Adrenal gland (tissue), 5 donors: ENCODE measurements at regions not wholly inside any gene's neighbourhood (a gene's known extent, or its start where the extent isn't known, plus 50 kb on each side); places are given as distances from the start of the nearest gene placed in this dataset.

Experiments
- POLR2A ChIP-seq, 2 donors: fragments of 450-650 bp; IDR thresholded peaks; one replicate each; pipeline ENCODE4 v1.6.1; 2017; ENCODE audit warnings: antibody characterized with exemption in 2 of 2, mild to moderate bottlenecking in 2 of 2, moderate library complexity in 1 of 2
- TF ChIP-seq, protein P1 (sequence below), 6 experiments: fragments of 450-650 bp in 4 of 6; fragments of 200-600 bp in 2 of 6; sonication (generic) in 1 of 6; IDR thresholded peaks; 1 replicate in 5 of 6; 2 replicates in 1 of 6; pipeline versions ENCODE4 v1.5.1 to v1.8.0; 2016 to 2021; ENCODE audit warnings: antibody characterized with exemption in 6 of 6, mild to moderate bottlenecking in 2 of 6, moderate library complexity in 1 of 6
- donor health status: DM: no; HTN: no; CAD: no.

DNA sequence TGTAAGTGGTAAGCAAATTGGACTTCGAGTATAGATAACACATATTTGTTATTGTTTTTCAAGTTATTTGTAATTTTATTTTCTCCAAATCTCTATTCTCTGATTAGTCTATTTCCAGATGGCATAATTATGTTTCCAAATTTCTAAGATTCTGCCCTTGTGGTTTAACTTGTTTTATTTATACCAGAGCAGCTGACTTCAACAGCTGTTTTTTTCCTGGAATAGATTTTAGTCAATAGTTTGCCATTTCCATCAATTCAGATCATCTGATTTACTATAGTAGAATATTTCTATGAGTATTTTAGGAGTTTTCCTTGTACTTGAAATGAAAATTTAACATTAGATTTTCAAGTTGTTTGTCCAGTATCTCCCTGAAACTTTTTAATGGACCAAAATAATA is 848.7 kb upstream of the MIR17HG start:
- TF ChIP-seq, protein P1, sequence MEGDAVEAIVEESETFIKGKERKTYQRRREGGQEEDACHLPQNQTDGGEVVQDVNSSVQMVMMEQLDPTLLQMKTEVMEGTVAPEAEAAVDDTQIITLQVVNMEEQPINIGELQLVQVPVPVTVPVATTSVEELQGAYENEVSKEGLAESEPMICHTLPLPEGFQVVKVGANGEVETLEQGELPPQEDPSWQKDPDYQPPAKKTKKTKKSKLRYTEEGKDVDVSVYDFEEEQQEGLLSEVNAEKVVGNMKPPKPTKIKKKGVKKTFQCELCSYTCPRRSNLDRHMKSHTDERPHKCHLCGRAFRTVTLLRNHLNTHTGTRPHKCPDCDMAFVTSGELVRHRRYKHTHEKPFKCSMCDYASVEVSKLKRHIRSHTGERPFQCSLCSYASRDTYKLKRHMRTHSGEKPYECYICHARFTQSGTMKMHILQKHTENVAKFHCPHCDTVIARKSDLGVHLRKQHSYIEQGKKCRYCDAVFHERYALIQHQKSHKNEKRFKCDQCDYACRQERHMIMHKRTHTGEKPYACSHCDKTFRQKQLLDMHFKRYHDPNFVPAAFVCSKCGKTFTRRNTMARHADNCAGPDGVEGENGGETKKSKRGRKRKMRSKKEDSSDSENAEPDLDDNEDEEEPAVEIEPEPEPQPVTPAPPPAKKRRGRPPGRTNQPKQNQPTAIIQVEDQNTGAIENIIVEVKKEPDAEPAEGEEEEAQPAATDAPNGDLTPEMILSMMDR (IDR thresholded peaks at IDR 0.05), result no peak
- TF ChIP-seq POLR2A (IDR thresholded peaks at IDR 0.05), result no peak
